22Rv1 (cell line): ENCODE measurements at regions not wholly inside any gene's neighbourhood (a gene's known extent, or its start where the extent isn't known, plus 50 kb on each side); places are given as distances from the start of the nearest gene placed in this dataset.

ENCODE experiments used
- CTCF ChIP-seq: fragments of 450-650 bp; IDR thresholded peaks from 2 replicates; pipeline ENCODE4 v1.5.1; 2017; ENCODE audit warnings: mild to moderate bottlenecking
- ZFX ChIP-seq: fragments of 450-650 bp; IDR thresholded peaks from 2 replicates; pipeline ENCODE4 v1.6.1; 2017; ENCODE audit warnings: antibody characterized with exemption, borderline replicate concordance

DNA sequence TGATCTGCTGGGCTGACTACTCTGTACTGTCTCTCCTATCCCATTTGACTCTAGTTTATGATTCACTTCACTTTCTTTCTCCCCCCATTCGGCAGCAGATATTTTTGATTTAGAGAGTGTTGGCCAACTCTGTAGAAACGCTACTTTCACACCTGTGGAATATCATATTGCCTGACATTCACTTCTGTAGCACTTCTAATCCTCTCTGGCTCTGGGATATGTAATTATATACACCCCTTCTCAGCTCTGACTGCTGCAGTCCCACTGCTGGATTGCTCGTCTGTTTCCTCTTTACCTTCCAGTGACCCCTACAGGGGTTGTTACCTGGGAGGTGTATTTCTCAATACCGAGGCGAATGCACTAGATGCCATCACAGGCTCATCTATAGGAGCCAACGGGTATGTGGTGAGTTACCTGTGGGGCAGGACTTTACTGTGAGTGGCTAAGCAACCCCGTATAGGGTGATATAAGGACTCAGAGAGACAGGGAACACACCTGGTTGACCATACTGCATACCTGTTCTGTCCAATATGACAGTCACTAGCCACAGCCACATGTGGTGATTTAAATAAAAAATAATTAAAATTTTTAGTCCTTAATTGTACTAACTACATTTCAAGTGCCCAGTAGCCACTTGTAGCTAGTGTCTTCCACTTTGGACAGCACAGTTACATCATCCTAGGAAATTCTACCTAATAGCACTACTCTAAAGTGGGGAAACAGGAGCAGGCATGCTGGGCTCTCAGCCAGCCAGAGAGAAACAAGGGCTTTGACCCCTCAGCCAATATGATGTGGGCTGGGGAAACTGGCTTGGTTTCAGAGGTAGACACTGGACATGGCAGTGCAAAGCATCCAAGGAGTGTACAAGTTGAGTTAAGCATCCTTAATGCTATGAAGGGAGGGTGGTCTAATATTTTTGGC lies 95.0 kb downstream of the C12orf75 start:
- TF ChIP-seq CTCF (no peak), ZFX (no peak)
